B cell (primary cell): ENCODE measurements at regions not wholly inside any gene's neighbourhood (a gene's known extent, or its start where the extent isn't known, plus 50 kb on each side); places are given as distances from the start of the nearest gene placed in this dataset.

Source experiments
- ATAC-seq: fragments of 200-7000 bp; cut with Tn5 transposase; one replicate; pipeline ENCODE4 v1.10.0; 2021; ENCODE audit warnings: low read depth, mild to moderate bottlenecking, moderate number of reproducible peaks, moderate library complexity
- CTCF ChIA-PET: fragments of 350-600 bp; sonication (Branson Sonifier 250); formaldehyde crosslinking; loops from one replicate; lab custom pipeline; 2021; ENCODE audit warnings: antibody characterized with exemption, inconsistent platforms; lab: Charles Lee
- POLR2A ChIA-PET: fragments of 350-600 bp; sonication (Branson Sonifier 250); formaldehyde crosslinking; loops from one replicate; lab custom pipeline; 2021; ENCODE audit warnings: antibody characterized with exemption; lab: Charles Lee
- DNase-seq: peaks from one replicate; pipeline ENCODE4 v3.0.0; 2013
- H2AFZ ChIP-seq: 2 replicates; pipeline ENCODE4 v1.6.1; 2012; ENCODE audit warnings: mild to moderate bottlenecking, low read depth, low read length; ENCODE audit not compliant: insufficient read depth, poor library complexity, severe bottlenecking
- H3K27ac ChIP-seq, 2 donors: 1 replicate in 1 of 2; 2 replicates in 1 of 2; pipeline ENCODE4 v1.5.1; 2012 to 2013; ENCODE audit warnings: low read length in 2 of 2, mild to moderate bottlenecking in 2 of 2, moderate library complexity in 1 of 2
- H3K27me3 ChIP-seq, 4 experiments: fragments of 200-600 bp in 1 of 4; sonication (generic) in 1 of 4; replicated peaks in 1 of 4; 1 replicate in 2 of 4; 2 replicates in 2 of 4; pipeline versions ENCODE4 v1.6.1 to v1.7.0; 2013 to 2016; ENCODE audit warnings: low read length in 3 of 4, mild to moderate bottlenecking in 2 of 4, mixed read lengths in 1 of 4, moderate library complexity in 1 of 4; ENCODE audit not compliant: insufficient read depth in 4 of 4, control insufficient read depth in 3 of 4; ENCODE audit errors: control extremely low read depth in 1 of 4
- H3K36me3 ChIP-seq, 2 experiments: replicated peaks in 1 of 2; 1 replicate in 1 of 2; 2 replicates in 1 of 2; pipeline versions ENCODE4 v1.6.1 to v1.7.1; 2013; ENCODE audit warnings: low read length in 1 of 2; ENCODE audit not compliant: insufficient read depth in 2 of 2, control insufficient read depth in 1 of 2; ENCODE audit errors: control extremely low read depth in 1 of 2, extremely low read depth in 1 of 2
- H3K4me1 ChIP-seq, 2 donors: fragments of 200-600 bp in 1 of 2; sonication (generic) in 1 of 2; 1 replicate in 1 of 2; 2 replicates in 1 of 2; pipeline versions ENCODE4 v1.5.1 to v1.6.1; 2013 to 2017; ENCODE audit warnings: low read length in 2 of 2; ENCODE audit not compliant: control insufficient read depth in 2 of 2, insufficient read depth in 2 of 2
- H3K4me2 ChIP-seq: replicated peaks from 2 replicates; pipeline ENCODE3; 2012; ENCODE audit warnings: mild to moderate bottlenecking, low read depth, low read length; ENCODE audit not compliant: poor library complexity, severe bottlenecking
- H3K4me3 ChIP-seq, 5 experiments: fragments of 200-600 bp in 1 of 5; sonication (generic) in 1 of 5; 1 replicate in 3 of 5; 2 replicates in 2 of 5; pipeline versions ENCODE4 v1.5.1 to v1.7.0; 2011 to 2016; ENCODE audit warnings: low read length in 4 of 5, mild to moderate bottlenecking in 4 of 5, low read depth in 2 of 5, control low read depth in 1 of 5, moderate library complexity in 1 of 5; ENCODE audit not compliant: insufficient read depth in 1 of 5; ENCODE audit errors: control extremely low read depth in 1 of 5, extremely low read depth in 1 of 5
- H3K79me2 ChIP-seq: fragments of 200-600 bp; sonication (generic); one replicate; pipeline ENCODE4 v1.6.0; 2016; ENCODE audit warnings: low read length; ENCODE audit not compliant: control insufficient read depth, insufficient read depth
- H3K9ac ChIP-seq: fragments of 200-600 bp; sonication (generic); 2 replicates; pipeline ENCODE4 v1.6.1; 2017; ENCODE audit warnings: mild to moderate bottlenecking, low read length, moderate library complexity
- H3K9me3 ChIP-seq, 3 donors: one replicate each; pipeline versions ENCODE4 v1.6.1 to v1.7.1; 2013; ENCODE audit warnings: low read length in 2 of 3; ENCODE audit not compliant: control insufficient read depth in 2 of 3, insufficient read depth in 1 of 3; ENCODE audit errors: control extremely low read depth in 1 of 3
- H4K20me1 ChIP-seq: 2 replicates; pipeline ENCODE4 v1.6.0; 2012; ENCODE audit warnings: mild to moderate bottlenecking, low read length; ENCODE audit not compliant: insufficient read depth, control insufficient read depth, poor library complexity, severe bottlenecking
- H3K27ac Mint-ChIP-seq: one replicate; pipeline ENCODE4 v1.8.0; 2021; ENCODE audit warnings: mixed read lengths
- H3K27me3 Mint-ChIP-seq: one replicate; pipeline ENCODE4 v1.8.0; 2021; ENCODE audit warnings: mixed read lengths
- H3K4me1 Mint-ChIP-seq: one replicate; pipeline ENCODE4 v1.8.0; 2021; ENCODE audit warnings: mixed read lengths
- H3K4me3 Mint-ChIP-seq: one replicate; pipeline ENCODE4 v1.8.0; 2021; ENCODE audit warnings: mixed read lengths
- H3K9me3 Mint-ChIP-seq: one replicate; pipeline ENCODE4 v1.8.0; 2022; ENCODE audit warnings: mixed read lengths; ENCODE audit not compliant: insufficient read depth
- CTCF ChIP-seq: fragments of 200-600 bp; IDR thresholded peaks from one replicate; pipeline ENCODE4 v1.8.0; 2022; ENCODE audit warnings: antibody characterized with exemption, mild to moderate bottlenecking
- EZH2 ChIP-seq: IDR thresholded peaks from 2 replicates; pipeline ENCODE4 v1.6.1; 2012; ENCODE audit warnings: borderline replicate concordance, low read depth, mild to moderate bottlenecking, moderate library complexity, low read length; ENCODE audit not compliant: insufficient read depth, poor library complexity, severe bottlenecking
- WGBS: methylation state at CpG from one replicate; pipeline ENCODE4 v1.1.5; 2013; ENCODE audit warnings: missing lambda C conversion rate; ENCODE audit not compliant: insufficient coverage; 5-methylcytosine and 5-hydroxymethylcytosine counted together
- intact Hi-C: fragments of 100-400 bp; cut with micrococcal nuclease; formaldehyde crosslinking; loops from one replicate; pipeline ENCODE4 v1.10.0; 2022

- Histone ChIP-seq H3K9ac (no peak overlapping the region), H3K27me3 (no peaks in the 10 kb centered on the region), H3K36me3 (no peaks in the 10 kb centered on the region), H3K79me2 (no peaks in the 10 kb centered on the region), H3K4me3 (no peak overlapping the region), H2AFZ (no peak overlapping the region), H3K4me1 (peaks cover 4 to 6% of the 10 kb centered on the region in 2 donors), H4K20me1 (no peaks in the 10 kb centered on the region), H3K27ac (no peak overlapping the region), H3K9me3 (no peaks in the 10 kb centered on the region), H3K4me2 (no peak overlapping the region)
- no peaks in the 10 kb centered on the region for H3K9me3 Mint-ChIP-seq
- no peaks in the 10 kb centered on the region for H3K27me3 Mint-ChIP-seq
- ChIA-PET POLR2A (no interaction called here), CTCF (no interaction called here)
- no peak for DNase-seq
- no peak for ATAC-seq
- no peak overlapping the region for H3K27ac Mint-ChIP-seq
- WGBS: 74% methylated on average over 14 of the region's 17 CpGs
- no peak overlapping the region for H3K4me3 Mint-ChIP-seq
- H3K4me1 Mint-ChIP-seq: peaks cover 9% of the 10 kb centered on the region
- no peak for TF ChIP-seq EZH2
- no peak for TF ChIP-seq CTCF
- intact Hi-C loops: no loop called here
These were observed 231.2 kb downstream of the ZIC5 start for GRCh38 chr13:99740251-99740979.

GRCh38 chr13:99738626-99739025 lies 232.9 kb downstream of the ZIC5 start:
- Histone ChIP-seq H2AFZ (no peak overlapping the region), H3K27me3 (no peaks in the 10 kb centered on the region), H3K4me2 (no peak overlapping the region), H3K4me3 (no peak overlapping the region), H3K4me1 (peaks cover 4 to 6% of the 10 kb centered on the region in 2 donors), H3K79me2 (no peaks in the 10 kb centered on the region), H3K9ac (no peak overlapping the region), H3K9me3 (no peaks in the 10 kb centered on the region), H4K20me1 (no peaks in the 10 kb centered on the region), H3K27ac (no peak overlapping the region), H3K36me3 (no peaks in the 10 kb centered on the region)
- no peak overlapping the region for H3K27ac Mint-ChIP-seq
- ChIA-PET POLR2A (no interaction called here), CTCF (no interaction called here)
- DNase-seq: no peak
- no peak overlapping the region for H3K4me3 Mint-ChIP-seq
- WGBS: 17% methylated on average over 2 of the region's 4 CpGs
- H3K9me3 Mint-ChIP-seq: no peaks in the 10 kb centered on the region
- intact Hi-C loops: no loop called here
- H3K4me1 Mint-ChIP-seq: peaks cover 10% of the 10 kb centered on the region
- no peak for ATAC-seq
- no peaks in the 10 kb centered on the region for H3K27me3 Mint-ChIP-seq
- TF ChIP-seq EZH2: no peak
